ENCODE measurements at regions not wholly inside any gene's neighbourhood (a gene's known extent, or its start where the extent isn't known, plus 50 kb on each side); places are given as distances from the start of the nearest gene placed in this dataset.

- no peak overlapping the region for H3K27ac ChIP-seq
- CTCF ChIA-PET, result no interaction called here
These were observed 251.9 kb upstream of the ATXN7L3B start for GRCh38 chr12:74285773-74286172.

GRCh38 chr12:74286254-74286653 lies 251.4 kb upstream of the ATXN7L3B start:
- ChIA-PET CTCF (no interaction called here), POLR2A (no interaction called here)
- Histone ChIP-seq H3K27ac (no peak overlapping the region), H3K4me2 (no peak overlapping the region), H3K4me1 (no peaks in the 10 kb centered on the region), H3K4me3 (no peak overlapping the region), H3K9me3 (no peaks in the 10 kb centered on the region)
- FAIRE-seq (no peak), DNase-seq (ENCODE audit: low read depth in 1 of 2, low spot score in 1 of 2) (no peak), ATAC-seq (no peak)
- 69% methylated on average over 1 of the region's 1 CpG for WGBS (ENCODE audit: missing lambda C conversion rate)
- TF ChIP-seq PHF8 (IDR thresholded peaks at IDR 0.05; ENCODE audit: borderline replicate concordance, low read depth) (no peak), FOSB (CRISPR knock-in tag; IDR thresholded peaks at IDR 0.05) (no peak), RCOR1 (IDR thresholded peaks at IDR 0.05; ENCODE audit: low read depth, low read length) (no peak), ZC3H11A (IDR thresholded peaks at IDR 0.05) (no peak), ZFP36 (IDR thresholded peaks at IDR 0.05; ENCODE audit: borderline replicate concordance, partially characterized antibody) (no peak), HOXA7 (CRISPR knock-in tag; IDR thresholded peaks at IDR 0.05) (no peak), ZSCAN20 (CRISPR knock-in tag; IDR thresholded peaks at IDR 0.05) (no peak), CTCF (IDR thresholded peaks at IDR 0.05) (no peak), USF2 (IDR thresholded peaks at IDR 0.05) (no peak), MAX (IDR thresholded peaks at IDR 0.05) (no peak), CBX8 (IDR thresholded peaks at IDR 0.05) (no peak), RFX5 (IDR thresholded peaks at IDR 0.05) (no peak)

More at GRCh38 chr12:74285773-74286172, 251.9 kb upstream of the ATXN7L3B start:
- TF ChIP-seq USF2 (IDR thresholded peaks at IDR 0.05) (no peak), HMGXB4 (CRISPR knock-in tag; IDR thresholded peaks at IDR 0.05; ENCODE audit: borderline replicate concordance) (no peak), REST (IDR thresholded peaks at IDR 0.05) (no peak), MAFK (IDR thresholded peaks at IDR 0.05; ENCODE audit: partially characterized antibody) (no peak), NFE2L2 (conservative IDR thresholded peaks at IDR 0.05; ENCODE audit: low read length) (no peak), CBX8 (IDR thresholded peaks at IDR 0.05) (no peak), FOSL2 (IDR thresholded peaks at IDR 0.05) (no peak), FOSL2 (CRISPR knock-in tag; IDR thresholded peaks at IDR 0.05) (no peak), EP300 (IDR thresholded peaks at IDR 0.05) (no peak), KDM5A (IDR thresholded peaks at IDR 0.05) (no peak), SMC3 (IDR thresholded peaks at IDR 0.05) (no peak), CEBPB (IDR thresholded peaks at IDR 0.05) (no peak), MAZ (IDR thresholded peaks at IDR 0.05; ENCODE audit: borderline replicate concordance, low read depth, low read length) (no peak), ZC3H11A (IDR thresholded peaks at IDR 0.05) (no peak), HDAC2 (IDR thresholded peaks at IDR 0.05) (no peak), E2F6 (IDR thresholded peaks at IDR 0.05; ENCODE audit: borderline replicate concordance, low read depth) (no peak), PHF8 (IDR thresholded peaks at IDR 0.05; ENCODE audit: borderline replicate concordance, low read depth) (no peak)
- H3K4me3 ChIP-seq, result no peak overlapping the region
- H3K9me3 ChIP-seq, result no peaks in the 10 kb centered on the region
- POLR2A ChIA-PET, result no interaction called here
- DNase-seq (ENCODE audit: low read depth in 1 of 2, low spot score in 1 of 2) (peak in 1 of 2 experiments; percentile 2), ATAC-seq (no peak), FAIRE-seq (no peak)
- WGBS (ENCODE audit: missing lambda C conversion rate), result 64% methylated on average over 2 of the region's 2 CpGs
- H3K4me1 ChIP-seq, result no peaks in the 10 kb centered on the region
- H3K4me2 ChIP-seq, result no peak overlapping the region

Data from A549 (cell line).